ENCODE measurements at regions not wholly inside any gene's neighbourhood (a gene's known extent, or its start where the extent isn't known, plus 50 kb on each side); places are given as distances from the start of the nearest gene placed in this dataset.
"Not testable (repeated sequence)": the region's sequence is repeated elsewhere in the genome, so short reads cannot be mapped to it uniquely, and the experiment has no call there.

DNA sequence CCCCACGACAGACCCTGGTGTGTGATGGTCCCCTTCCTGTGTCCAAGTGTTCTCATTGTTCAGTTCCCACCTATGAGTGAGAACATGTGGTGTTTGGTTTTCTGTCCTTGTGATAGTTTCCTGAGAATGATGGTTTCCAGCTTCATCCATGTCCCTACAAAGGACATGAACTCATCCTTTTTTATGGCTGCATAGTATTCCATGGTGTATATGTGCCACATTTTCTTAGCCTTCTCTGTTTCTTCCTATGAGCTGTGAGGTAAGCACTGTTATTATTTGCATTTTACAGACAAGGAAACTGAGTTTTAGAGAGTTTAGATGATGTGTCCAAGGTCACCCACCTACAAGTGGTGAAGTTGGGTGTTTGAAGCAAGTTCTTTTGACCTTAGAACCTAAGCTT lies 51.1 kb upstream of the BNC1 start:
- not testable (repeated sequence) for FAIRE-seq; DNase-seq (ENCODE audit: insufficient read length, low spot score)

GRCh38 chr15:83339396-83339795 lies 54.9 kb upstream of the BNC1 start:
- no peak for DNase-seq (ENCODE audit: insufficient read length, low spot score)
- no peak for FAIRE-seq

GRCh38 chr15:83340087-83340486 lies 55.6 kb upstream of the BNC1 start:
- DNase-seq (ENCODE audit: insufficient read length, low spot score) (no peak), FAIRE-seq (no peak)

- no peak for FAIRE-seq
Measured at GRCh38 chr15:83346342-83346741, 61.9 kb upstream of the BNC1 start.

DNA sequence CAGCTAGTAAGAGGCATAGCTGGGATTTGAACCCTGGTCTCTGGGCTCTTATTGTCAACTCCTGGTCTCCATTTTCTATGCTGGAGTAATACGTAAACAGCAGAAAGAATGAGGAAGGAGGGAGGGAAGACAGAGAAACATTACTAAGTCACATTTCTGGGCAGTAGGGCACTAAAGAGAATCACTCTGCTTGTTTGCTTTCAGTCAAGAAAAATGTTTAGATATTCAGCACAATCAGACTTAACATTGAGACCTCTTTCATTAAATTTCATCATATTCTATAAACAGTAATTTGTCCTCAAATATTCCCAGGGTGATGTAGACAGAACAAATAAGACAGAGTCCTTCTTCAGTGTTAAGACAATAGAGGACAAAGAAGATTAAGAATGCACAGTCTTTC lies 67.7 kb upstream of the BNC1 start:
- DNase-seq (ENCODE audit: insufficient read length, low spot score): no peak
- FAIRE-seq: no peak

More at GRCh38 chr15:83346342-83346741, 61.9 kb upstream of the BNC1 start:
- DNase-seq (ENCODE audit: insufficient read length, low spot score): no peak

- DNase-seq (ENCODE audit: insufficient read length, low spot score) (no peak), FAIRE-seq (no peak)
Measured at GRCh38 chr15:83356501-83357399, 72.3 kb upstream of the BNC1 start.

- FAIRE-seq (no peak), DNase-seq (ENCODE audit: insufficient read length, low spot score) (no peak)
Measured at GRCh38 chr15:83358972-83359564, 74.6 kb upstream of the BNC1 start.

- no peak for DNase-seq (ENCODE audit: insufficient read length, low spot score)
- FAIRE-seq: no peak
Measured at GRCh38 chr15:83362706-83363105, 78.2 kb upstream of the BNC1 start.

- no peak for FAIRE-seq
Measured at GRCh38 chr15:83364501-83364900, 80.0 kb upstream of the BNC1 start.

GRCh38 chr15:83365370-83365938 lies 81.0 kb upstream of the BNC1 start:
- DNase-seq (ENCODE audit: insufficient read length, low spot score) (no peak), FAIRE-seq (no peak)

More at GRCh38 chr15:83364501-83364900, 80.0 kb upstream of the BNC1 start:
- DNase-seq (ENCODE audit: insufficient read length, low spot score): no peak

- DNase-seq (ENCODE audit: insufficient read length, low spot score) (no peak), FAIRE-seq (no peak)
Measured at GRCh38 chr15:83372434-83372891, 74.7 kb upstream of the SH3GL3 start.

DNA sequence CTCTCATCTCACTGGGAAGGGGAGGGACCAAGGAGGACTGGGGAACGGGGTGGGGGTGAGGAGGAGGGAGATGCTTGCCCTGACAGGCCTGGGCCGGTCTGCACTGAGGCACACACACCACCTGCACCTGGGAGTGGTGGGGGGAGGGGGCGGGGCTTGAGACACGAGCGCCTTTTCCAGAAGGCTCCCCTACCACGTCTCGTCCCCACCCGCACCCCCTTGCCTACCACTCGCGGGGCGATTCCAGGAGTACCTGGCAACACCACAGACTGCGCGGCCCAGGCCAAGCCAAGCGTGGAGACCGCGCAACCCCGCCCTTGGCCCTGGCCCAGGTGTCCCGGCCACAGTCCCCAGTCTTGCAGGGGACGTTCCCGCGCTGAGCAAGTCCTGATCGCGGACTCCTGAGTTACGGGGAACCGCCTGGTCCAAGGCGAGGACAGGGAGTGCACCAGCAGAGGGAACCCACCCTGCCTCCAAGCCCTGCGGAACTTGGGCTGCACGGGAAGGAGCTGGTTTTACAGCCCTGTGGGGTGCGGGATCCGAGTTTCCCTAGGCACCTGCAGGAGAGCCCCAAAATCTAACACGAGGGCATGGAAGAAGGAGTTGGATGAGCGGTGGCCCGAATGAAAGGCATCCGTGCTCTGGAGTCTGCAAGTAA lies 68.1 kb upstream of the SH3GL3 start:
- FAIRE-seq: no peak

GRCh38 chr15:83379579-83379959 lies 67.6 kb upstream of the SH3GL3 start:
- no peak for DNase-seq (ENCODE audit: insufficient read length, low spot score)
- no peak for FAIRE-seq

More for the DNA sequence above, 68.1 kb upstream of the SH3GL3 start:
- DNase-seq (ENCODE audit: insufficient read length, low spot score): no peak

DNA sequence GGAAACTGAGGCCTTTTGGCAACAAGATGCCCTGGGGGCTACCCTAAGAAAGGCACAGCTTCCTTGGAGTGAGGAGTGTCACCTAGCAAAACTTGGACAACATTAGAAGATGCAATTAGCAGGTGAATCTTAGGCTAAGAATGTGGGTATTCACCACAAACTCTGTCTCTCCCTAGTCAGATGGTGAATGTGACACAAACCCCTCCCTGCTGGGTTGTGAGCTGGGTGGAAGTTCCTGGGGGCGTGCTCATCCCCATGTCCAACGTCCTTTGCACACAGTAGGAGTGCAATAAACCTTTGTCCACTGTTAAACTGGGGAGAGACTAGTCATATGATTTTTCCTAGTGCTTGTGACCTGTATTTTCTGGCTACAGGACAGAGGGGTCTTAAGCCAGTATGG lies 67.1 kb upstream of the SH3GL3 start:
- no peak for DNase-seq (ENCODE audit: insufficient read length, low spot score)
- no peak for FAIRE-seq

- DNase-seq (ENCODE audit: insufficient read length, low spot score) (peak; percentile 50), FAIRE-seq (no peak)
Measured at GRCh38 chr15:83380682-83381081, 66.5 kb upstream of the SH3GL3 start.

- not testable (repeated sequence) for FAIRE-seq; DNase-seq (ENCODE audit: insufficient read length, low spot score)
Measured at GRCh38 chr15:83383608-83384139, 63.5 kb upstream of the SH3GL3 start.

DNA sequence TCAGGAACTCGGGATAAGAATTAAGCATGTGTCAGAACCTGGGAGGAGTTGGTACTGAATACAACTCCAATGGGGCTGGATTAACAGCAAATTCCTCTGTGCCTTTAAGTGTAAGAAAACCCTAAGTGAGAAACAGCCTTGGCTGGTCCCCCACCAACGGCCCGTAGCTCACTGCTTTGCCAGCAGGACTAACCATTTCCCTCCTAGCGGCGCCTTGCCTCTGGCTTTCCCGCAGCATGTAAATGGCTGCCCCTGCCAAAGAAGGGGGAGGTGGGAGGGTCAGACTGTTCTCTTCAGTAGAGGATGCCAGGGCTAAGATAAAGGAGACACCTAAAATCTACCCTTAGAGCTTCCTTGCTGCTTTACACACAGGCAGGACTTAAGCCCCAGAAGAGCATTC lies 51.0 kb upstream of the SH3GL3 start:
- no peak for FAIRE-seq
- no peak for DNase-seq (ENCODE audit: insufficient read length, low spot score)
